Right ventricle myocardium superior (tissue), 1 donor: ENCODE measurements at regions not wholly inside any gene's neighbourhood (a gene's known extent, or its start where the extent isn't known, plus 50 kb on each side); places are given as distances from the start of the nearest gene placed in this dataset.

Experiments used
- ATAC-seq: fragments of 200-7000 bp; cut with Tn5 transposase; one replicate; pipeline ENCODE4 v1.9.1; 2020; ENCODE audit warnings: mild to moderate bottlenecking; ENCODE audit not compliant: poor library complexity
- DNase-seq: peaks from one replicate; pipeline ENCODE4 v3.0.0-alpha.2; 2020
- intact Hi-C: fragments of 100-400 bp; cut with DNase I; formaldehyde crosslinking; loops from one replicate; pipeline ENCODE4 v1.11.2; 2022
- donor health status: DM: no; HTN: yes; CAD: no; lungs with severe emphysema.

GRCh38 chr10:118537623-118538022 is 57.8 kb downstream of the PRLHR start:
- DNase-seq = no peak
- no peak for ATAC-seq
- intact Hi-C loops = no loop called here

- ATAC-seq = no peak
- DNase-seq = no peak
- intact Hi-C loops = no loop called here
These were observed 61.3 kb downstream of the PRLHR start for GRCh38 chr10:118534136-118534535.

GRCh38 chr10:118531105-118531852 is 64.2 kb downstream of the PRLHR start:
- intact Hi-C loops = no loop called here
- peak; percentile 43 for ATAC-seq
- peak; percentile 54 for DNase-seq

- DNase-seq (no peak), ATAC-seq (no peak)
- intact Hi-C loops = no loop called here
These were observed 67.0 kb downstream of the PRLHR start for GRCh38 chr10:118528426-118528825.

GRCh38 chr10:118523775-118524174 is 71.7 kb downstream of the PRLHR start:
- intact Hi-C loops = no loop called here
- ATAC-seq (no peak), DNase-seq (no peak)

- intact Hi-C loops = no loop called here
- ATAC-seq (no peak), DNase-seq (no peak)
These were observed 72.5 kb downstream of the PRLHR start for GRCh38 chr10:118522791-118523498.

- intact Hi-C loops = no loop called here
- no peak for ATAC-seq
- DNase-seq = no peak
These were observed 73.9 kb downstream of the PRLHR start for GRCh38 chr10:118521415-118522117.

GRCh38 chr10:118520116-118520742 is 75.2 kb downstream of the PRLHR start:
- intact Hi-C loops = no loop called here
- ATAC-seq (no peak), DNase-seq (no peak)

- intact Hi-C loops = no loop called here
- no peak for ATAC-seq
- no peak for DNase-seq
These were observed 77.4 kb downstream of the PRLHR start for GRCh38 chr10:118518095-118518494.

GRCh38 chr10:118516716-118517115 is 78.7 kb downstream of the PRLHR start:
- intact Hi-C loops = no loop called here
- no peak for DNase-seq
- ATAC-seq = no peak

GRCh38 chr10:118513174-118513573 is 82.3 kb downstream of the PRLHR start:
- ATAC-seq = no peak
- intact Hi-C loops = no loop called here

GRCh38 chr10:118511711-118512110 is 83.7 kb downstream of the PRLHR start:
- ATAC-seq (no peak), DNase-seq (no peak)
- intact Hi-C loops = no loop called here

More at GRCh38 chr10:118513174-118513573, 82.3 kb downstream of the PRLHR start:
- no peak for DNase-seq

- intact Hi-C loops = no loop called here
- DNase-seq (no peak), ATAC-seq (no peak)
These were observed 86.6 kb downstream of the PRLHR start for GRCh38 chr10:118508863-118509262.

GRCh38 chr10:118508355-118508754 is 87.1 kb downstream of the PRLHR start:
- no peak for DNase-seq
- intact Hi-C loops = no loop called here
- no peak for ATAC-seq

- intact Hi-C loops = no loop called here
- ATAC-seq = no peak
- no peak for DNase-seq
These were observed 88.5 kb downstream of the PRLHR start for GRCh38 chr10:118506671-118507590.

- DNase-seq (no peak), ATAC-seq (no peak)
- intact Hi-C loops = no loop called here
These were observed 90.1 kb downstream of the PRLHR start for GRCh38 chr10:118505363-118505762.

GRCh38 chr10:118504467-118505205 is 90.8 kb downstream of the PRLHR start:
- intact Hi-C loops = no loop called here
- DNase-seq = no peak
- ATAC-seq = no peak

- no peak for DNase-seq
- ATAC-seq = no peak
- intact Hi-C loops = no loop called here
These were observed 91.4 kb downstream of the PRLHR start for GRCh38 chr10:118504044-118504443.
